ENCODE measurements at regions not wholly inside any gene's neighbourhood (a gene's known extent, or its start where the extent isn't known, plus 50 kb on each side); places are given as distances from the start of the nearest gene placed in this dataset.

- H3K4me3 ChIP-seq (ENCODE audit: low read length), result no peak overlapping the region
- TF ChIP-seq CTCF (IDR thresholded peaks at IDR 0.05; ENCODE audit: insufficient read depth, low read depth, low read length, missing control alignments), result no peak
- DNase-seq (ENCODE audit: low read depth), result no peak
These were observed 441.1 kb upstream of the MON1B start for GRCh38 chr16:76749780-76750375.

- TF ChIP-seq CTCF (IDR thresholded peaks at IDR 0.05; ENCODE audit: insufficient read depth, low read depth, low read length, missing control alignments), result no peak
- DNase-seq (ENCODE audit: low read depth), result no peak
- H3K4me3 ChIP-seq (ENCODE audit: low read length), result no peak overlapping the region
These were observed 435.5 kb upstream of the MON1B start for GRCh38 chr16:76755496-76755895.

GRCh38 chr16:76756423-76756822, 434.6 kb upstream of the MON1B start:
- H3K4me3 ChIP-seq (ENCODE audit: low read length), result no peak overlapping the region
- DNase-seq (ENCODE audit: low read depth), result no peak
- TF ChIP-seq CTCF (IDR thresholded peaks at IDR 0.05; ENCODE audit: insufficient read depth, low read depth, low read length, missing control alignments), result no peak

GRCh38 chr16:76756951-76757350, 434.0 kb upstream of the MON1B start:
- TF ChIP-seq CTCF (IDR thresholded peaks at IDR 0.05; ENCODE audit: insufficient read depth, low read depth, low read length, missing control alignments), result no peak
- peak; percentile 5 for DNase-seq (ENCODE audit: low read depth)
- no peak overlapping the region for H3K4me3 ChIP-seq (ENCODE audit: low read length)

- H3K4me3 ChIP-seq (ENCODE audit: low read length), result no peak overlapping the region
- DNase-seq (ENCODE audit: low read depth), result no peak
- no peak for TF ChIP-seq CTCF (IDR thresholded peaks at IDR 0.05; ENCODE audit: insufficient read depth, low read depth, low read length, missing control alignments)
These were observed 424.5 kb upstream of the MON1B start for GRCh38 chr16:76766538-76766937.

- no peak overlapping the region for H3K4me3 ChIP-seq (ENCODE audit: low read length)
- no peak for TF ChIP-seq CTCF (IDR thresholded peaks at IDR 0.05; ENCODE audit: insufficient read depth, low read depth, low read length, missing control alignments)
- no peak for DNase-seq (ENCODE audit: low read depth)
These were observed 422.7 kb upstream of the MON1B start for GRCh38 chr16:76768316-76768715.

- H3K4me3 ChIP-seq (ENCODE audit: low read length), result no peak overlapping the region
- no peak for TF ChIP-seq CTCF (IDR thresholded peaks at IDR 0.05; ENCODE audit: insufficient read depth, low read depth, low read length, missing control alignments)
These were observed 422.0 kb upstream of the MON1B start for GRCh38 chr16:76768948-76769347.

More at GRCh38 chr16:76768948-76769347, 422.0 kb upstream of the MON1B start:
- DNase-seq (ENCODE audit: low read depth), result no peak
